Neural cell (in vitro differentiated cells): ENCODE measurements at regions not wholly inside any gene's neighbourhood (a gene's known extent, or its start where the extent isn't known, plus 50 kb on each side); places are given as distances from the start of the nearest gene placed in this dataset.

Experiments
- EP300 ChIP-seq: fragments of 450-650 bp; conservative IDR thresholded peaks from 2 replicates; pipeline ENCODE4 v1.6.1; 2014; ENCODE audit warnings: antibody characterized with exemption, mild to moderate bottlenecking, moderate library complexity; ENCODE audit not compliant: poor library complexity, severe bottlenecking
- EZH2 ChIP-seq: fragments of 200-600, 300-800 bp; shearing (Covaris generic), sonication (generic); IDR thresholded peaks from 2 replicates; pipeline ENCODE4 v1.6.1; 2014; ENCODE audit warnings: antibody characterized with exemption, low read length, borderline replicate concordance, mild to moderate bottlenecking; ENCODE audit not compliant: insufficient read depth, poor library complexity, severe bottlenecking
- MXI1 ChIP-seq: fragments of 450-650 bp; conservative IDR thresholded peaks from 2 replicates; pipeline ENCODE4 v1.6.1; 2014; ENCODE audit warnings: antibody characterized with exemption, mild to moderate bottlenecking; ENCODE audit not compliant: poor library complexity, severe bottlenecking
- REST ChIP-seq: IDR thresholded peaks from 2 replicates; pipeline ENCODE4 v1.6.1; 2012; ENCODE audit warnings: borderline replicate concordance
- TAF1 ChIP-seq: IDR thresholded peaks from 2 replicates; pipeline ENCODE4 v1.6.1; 2012; ENCODE audit warnings: low read depth
- TF ChIP-seq, protein P1 (sequence below): fragments of 450-650 bp; IDR thresholded peaks from 2 replicates; pipeline ENCODE4 v1.5.1; 2014; ENCODE audit warnings: antibody characterized with exemption, mild to moderate bottlenecking, moderate library complexity; ENCODE audit not compliant: poor library complexity, severe bottlenecking

GRCh38 chr6:113015249-113015648 is 668.1 kb downstream of the RFPL4B start:
- no peak for TF ChIP-seq EP300
- TF ChIP-seq, protein P1, sequence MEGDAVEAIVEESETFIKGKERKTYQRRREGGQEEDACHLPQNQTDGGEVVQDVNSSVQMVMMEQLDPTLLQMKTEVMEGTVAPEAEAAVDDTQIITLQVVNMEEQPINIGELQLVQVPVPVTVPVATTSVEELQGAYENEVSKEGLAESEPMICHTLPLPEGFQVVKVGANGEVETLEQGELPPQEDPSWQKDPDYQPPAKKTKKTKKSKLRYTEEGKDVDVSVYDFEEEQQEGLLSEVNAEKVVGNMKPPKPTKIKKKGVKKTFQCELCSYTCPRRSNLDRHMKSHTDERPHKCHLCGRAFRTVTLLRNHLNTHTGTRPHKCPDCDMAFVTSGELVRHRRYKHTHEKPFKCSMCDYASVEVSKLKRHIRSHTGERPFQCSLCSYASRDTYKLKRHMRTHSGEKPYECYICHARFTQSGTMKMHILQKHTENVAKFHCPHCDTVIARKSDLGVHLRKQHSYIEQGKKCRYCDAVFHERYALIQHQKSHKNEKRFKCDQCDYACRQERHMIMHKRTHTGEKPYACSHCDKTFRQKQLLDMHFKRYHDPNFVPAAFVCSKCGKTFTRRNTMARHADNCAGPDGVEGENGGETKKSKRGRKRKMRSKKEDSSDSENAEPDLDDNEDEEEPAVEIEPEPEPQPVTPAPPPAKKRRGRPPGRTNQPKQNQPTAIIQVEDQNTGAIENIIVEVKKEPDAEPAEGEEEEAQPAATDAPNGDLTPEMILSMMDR, result no peak
- TF ChIP-seq EZH2, result no peak
- no peak for TF ChIP-seq TAF1
- no peak for TF ChIP-seq MXI1
- TF ChIP-seq REST, result no peak
